AG09309 (cell line): ENCODE measurements at regions not wholly inside any gene's neighbourhood (a gene's known extent, or its start where the extent isn't known, plus 50 kb on each side); places are given as distances from the start of the nearest gene placed in this dataset.
"Not testable (repeated sequence)": the region's sequence is repeated elsewhere in the genome, so short reads cannot be mapped to it uniquely, and the experiment has no call there.

ENCODE experiments used
- DNase-seq: peaks from one replicate; pipeline ENCODE4 v3.0.0-alpha.2; 2010; ENCODE audit warnings: low read depth
- H3K4me3 ChIP-seq: 2 replicates; pipeline ENCODE4 v1.5.1; 2011; ENCODE audit warnings: mild to moderate bottlenecking, low read depth, low read length, moderate library complexity; ENCODE audit not compliant: control insufficient read depth
- CTCF ChIP-seq: IDR thresholded peaks from 2 replicates; pipeline ENCODE4 v1.5.1; 2011; ENCODE audit warnings: mild to moderate bottlenecking, low read depth, low read length, inconsistent platforms; ENCODE audit not compliant: insufficient read depth, control insufficient read depth; ENCODE audit errors: missing control alignments

DNA sequence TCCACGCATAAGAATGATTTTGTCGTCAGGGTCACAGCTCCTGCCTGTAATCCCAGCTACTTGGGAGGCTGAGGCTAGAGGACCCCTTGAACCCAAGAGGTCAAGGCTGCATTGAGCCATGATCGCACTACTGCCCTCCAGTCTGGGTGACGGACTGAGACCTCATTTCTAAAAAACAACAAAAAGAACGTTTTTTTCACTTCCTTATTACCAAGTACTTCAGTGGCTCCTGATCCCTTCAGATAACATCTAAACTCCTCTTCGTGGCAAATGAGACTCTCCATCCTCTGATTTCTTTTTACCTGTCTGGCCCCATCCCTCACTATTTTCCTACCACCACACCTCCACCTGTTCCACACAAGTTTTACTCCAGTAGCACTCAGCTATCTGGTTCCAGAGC, 105.4 kb upstream of the TLK1 start:
- no peak for DNase-seq
- TF ChIP-seq CTCF = no peak
- H3K4me3 ChIP-seq = no peak overlapping the region

DNA sequence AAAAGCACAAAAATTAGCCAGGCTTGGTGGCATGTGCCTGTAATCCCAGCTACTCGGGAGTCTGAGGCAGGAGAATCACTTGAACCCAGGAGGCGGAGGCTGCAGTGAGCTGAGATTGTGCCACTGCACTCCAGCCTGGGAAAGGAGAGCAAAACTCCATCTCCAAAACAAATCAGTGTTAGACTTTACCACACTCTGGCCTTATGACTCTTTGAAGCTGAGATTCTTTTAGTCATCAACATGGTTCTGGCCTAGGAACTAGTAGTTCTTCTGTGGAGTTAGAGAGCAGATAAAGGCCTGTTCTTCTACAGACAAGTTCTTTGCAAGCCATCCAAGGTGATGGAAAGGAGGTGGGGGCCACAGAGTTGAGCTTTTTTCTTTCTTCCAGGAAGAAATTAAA, 100.8 kb upstream of the TLK1 start:
- not testable (repeated sequence) for H3K4me3 ChIP-seq, DNase-seq

DNA sequence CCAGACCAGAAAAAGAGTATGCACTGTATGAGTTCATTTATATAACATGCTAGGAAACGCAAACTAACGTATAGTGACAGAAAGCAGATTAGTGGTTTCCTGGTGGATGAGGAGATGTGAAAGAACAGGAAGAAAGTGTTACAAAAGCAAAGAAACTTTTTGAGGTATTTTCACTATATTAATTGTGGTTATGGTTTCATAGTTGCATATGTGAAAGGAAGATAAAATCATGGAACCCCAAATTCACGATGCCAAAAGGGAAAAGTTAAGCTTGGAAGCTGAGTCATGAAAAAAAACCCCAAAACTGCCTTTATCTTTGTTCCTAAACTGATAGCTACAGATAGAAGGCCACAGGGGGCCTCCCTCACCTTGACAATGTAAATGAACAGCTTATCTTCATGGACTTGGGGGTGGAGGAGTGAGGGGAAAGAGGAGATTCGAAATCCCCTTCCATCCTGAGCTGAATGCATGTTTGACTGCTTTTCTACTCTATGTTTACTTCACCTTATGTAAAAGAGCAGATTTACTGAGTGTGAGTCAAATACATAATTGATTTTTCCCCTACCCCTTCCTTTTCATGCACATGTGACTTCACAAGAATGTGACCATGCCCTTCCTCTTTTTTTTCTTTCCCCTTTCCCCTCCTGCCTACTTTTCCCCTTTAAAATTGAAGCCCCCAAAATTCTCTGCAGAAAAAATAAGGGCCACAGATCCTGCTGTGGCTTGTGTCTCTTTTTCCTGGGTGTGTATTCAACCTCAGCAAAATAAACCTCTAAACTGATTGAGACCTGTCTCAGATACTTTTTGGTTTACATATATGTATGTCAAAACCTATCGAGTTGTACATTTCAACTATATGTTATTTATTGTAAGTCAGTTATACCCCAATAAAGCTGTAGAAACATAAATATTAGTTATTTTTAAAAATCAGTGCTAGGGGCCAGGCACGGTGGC, 100.1 kb upstream of the TLK1 start:
- TF ChIP-seq CTCF = no peak
- no peak overlapping the region for H3K4me3 ChIP-seq
- no peak for DNase-seq

GRCh38 chr2:171254666-171255065, 94.0 kb upstream of the TLK1 start:
- no peak for DNase-seq
- TF ChIP-seq CTCF = no peak
- H3K4me3 ChIP-seq = no peak overlapping the region

DNA sequence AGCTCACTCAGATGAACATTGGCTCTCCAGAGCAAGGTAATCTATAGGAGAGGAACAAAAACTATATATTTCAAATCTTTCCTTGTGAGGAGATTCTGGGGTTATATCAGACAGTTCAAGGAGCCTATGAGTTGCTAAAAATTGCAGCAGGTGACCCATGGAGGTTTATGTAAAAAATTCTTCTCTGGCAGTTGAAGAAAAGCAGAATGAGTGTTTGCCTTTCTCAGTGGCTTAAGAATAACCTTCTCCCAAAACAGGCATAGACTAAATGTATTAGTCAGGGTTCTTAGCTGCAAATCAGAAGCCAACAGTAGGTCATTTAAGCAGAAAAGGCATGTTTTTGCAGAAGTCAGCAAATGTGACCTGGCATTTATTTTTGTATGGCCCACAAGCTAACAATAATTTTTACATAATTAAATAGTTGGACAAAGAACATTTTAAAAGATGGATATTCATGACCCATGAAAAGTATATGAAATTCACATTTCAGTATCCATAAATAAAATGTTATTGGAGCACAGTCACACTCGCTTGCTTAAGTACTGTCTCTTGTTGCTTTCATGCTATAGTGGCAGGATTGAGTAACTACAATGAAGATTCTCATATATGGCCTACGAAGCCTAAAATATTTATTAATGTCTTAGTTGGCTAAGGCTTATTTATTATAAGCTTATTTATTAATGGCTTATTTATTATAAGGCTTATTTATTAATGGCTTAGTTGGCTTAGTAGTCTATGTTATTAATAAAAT, 93.4 kb upstream of the TLK1 start:
- DNase-seq = no peak

DNA sequence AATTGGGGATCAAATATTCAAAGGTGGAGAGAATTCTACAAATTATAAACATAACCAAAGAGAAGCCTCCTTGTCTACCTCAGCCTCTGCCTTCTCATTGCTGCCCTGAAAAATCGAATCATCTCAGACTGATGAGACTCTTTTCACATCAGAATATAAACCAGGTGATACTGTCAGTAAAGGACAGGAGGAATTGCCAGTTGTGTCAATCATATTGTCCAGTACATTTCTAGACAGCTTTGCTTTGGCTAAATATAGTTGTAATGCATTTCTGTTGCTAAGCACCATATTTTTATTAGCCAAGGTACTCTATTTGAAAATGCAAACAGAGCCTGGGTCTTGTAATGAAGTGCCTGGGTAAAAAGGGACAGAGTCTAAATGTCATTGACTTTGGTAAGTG, 92.6 kb upstream of the TLK1 start:
- no peak for DNase-seq
- H3K4me3 ChIP-seq = no peak overlapping the region
- TF ChIP-seq CTCF = no peak

More for the DNA sequence above, 93.4 kb upstream of the TLK1 start:
- H3K4me3 ChIP-seq = no peak overlapping the region
- TF ChIP-seq CTCF = no peak

- DNase-seq = no peak
- no peak for TF ChIP-seq CTCF
- H3K4me3 ChIP-seq = no peak overlapping the region
Measured at GRCh38 chr2:171249689-171250088, 89.0 kb upstream of the TLK1 start.
